GM21423 (cell line): ENCODE measurements at regions not wholly inside any gene's neighbourhood (a gene's known extent, or its start where the extent isn't known, plus 50 kb on each side); places are given as distances from the start of the nearest gene placed in this dataset.
"Not testable (repeated sequence)": the region's sequence is repeated elsewhere in the genome, so short reads cannot be mapped to it uniquely, and the experiment has no call there.

Source experiments
- ATAC-seq: cut with Tn5 transposase; IDR thresholded peaks from one replicate; pipeline ENCODE4 v1.9.1; 2021; ENCODE audit warnings: mild to moderate bottlenecking, moderate library complexity; ENCODE audit not compliant: unreplicated experiment

DNA sequence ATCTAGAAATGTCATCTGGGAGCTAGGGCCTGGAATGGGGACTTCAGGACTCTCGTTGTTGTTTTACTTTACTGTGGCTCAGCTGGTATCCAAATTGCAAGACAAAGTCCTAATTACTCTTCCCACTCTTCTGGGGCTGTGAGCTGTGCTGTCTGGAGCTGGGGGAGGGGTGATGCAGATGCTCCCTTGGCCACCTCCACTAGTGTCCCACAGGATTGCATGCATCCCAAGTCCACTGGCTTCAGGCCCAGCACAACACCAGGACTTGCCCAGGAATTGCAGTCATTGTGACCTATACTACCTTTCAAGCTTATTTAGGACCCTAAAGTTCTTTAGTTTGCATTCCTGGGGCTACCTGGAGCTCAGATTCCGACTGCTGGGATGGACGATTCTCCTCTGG lies 366.1 kb upstream of the FAM47C start:
- no peak for ATAC-seq

DNA sequence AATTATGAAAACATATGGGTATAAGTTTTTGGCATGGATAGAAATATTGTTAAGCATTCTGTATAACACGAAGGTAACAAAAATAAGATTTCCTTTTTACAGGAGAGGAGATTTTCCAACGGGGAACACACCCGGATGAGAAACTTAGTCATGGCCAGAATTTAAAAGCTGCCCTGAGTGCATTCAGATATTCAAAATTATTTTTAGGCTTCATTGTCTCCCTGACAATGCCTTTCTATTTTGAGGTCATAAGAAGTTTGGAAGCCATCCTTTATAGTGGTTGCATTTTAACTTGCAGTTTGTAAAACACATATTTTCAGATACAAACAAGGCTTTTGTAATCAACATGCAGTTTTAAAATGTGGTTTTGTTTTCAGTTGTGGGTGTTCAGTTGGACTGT lies 357.5 kb upstream of the FAM47C start:
- no peak for ATAC-seq

DNA sequence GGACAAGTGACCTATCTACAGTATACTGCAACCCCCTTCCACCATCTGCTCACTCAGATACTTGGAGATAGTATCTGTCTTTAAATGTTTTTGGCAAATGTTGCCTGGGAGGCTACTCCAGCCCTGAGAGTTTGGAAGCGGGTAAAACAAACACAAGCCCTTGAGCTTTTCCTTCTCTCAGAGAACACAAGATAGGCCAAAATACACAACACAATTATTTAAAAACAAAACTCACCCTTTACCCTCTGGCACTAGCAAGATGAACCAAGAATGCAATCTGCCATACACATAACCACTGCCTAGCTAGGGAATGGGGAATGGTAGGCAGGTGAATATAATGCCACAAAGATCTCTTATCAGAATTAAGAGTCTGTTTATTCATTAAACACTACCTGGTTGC lies 324.7 kb upstream of the FAM47C start:
- ATAC-seq = no peak

DNA sequence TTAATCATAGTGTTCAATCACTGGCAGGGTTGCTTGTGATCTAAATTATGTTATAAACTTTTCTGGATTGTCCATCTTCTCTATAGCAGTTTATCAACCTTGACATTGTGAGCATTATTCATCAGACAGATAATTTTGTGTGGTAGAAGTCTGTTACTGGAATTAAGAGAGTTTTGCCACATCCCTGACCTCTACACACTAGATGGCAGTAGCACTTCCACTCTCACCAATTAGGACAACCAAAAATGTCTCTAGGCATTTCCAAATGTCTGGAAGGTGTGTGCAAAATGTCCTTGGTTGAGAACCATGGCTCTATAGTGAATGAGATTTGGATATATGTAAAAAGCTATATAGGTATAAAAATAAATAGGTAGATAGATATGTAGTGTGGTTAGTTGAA lies 324.1 kb upstream of the FAM47C start:
- ATAC-seq = no peak

DNA sequence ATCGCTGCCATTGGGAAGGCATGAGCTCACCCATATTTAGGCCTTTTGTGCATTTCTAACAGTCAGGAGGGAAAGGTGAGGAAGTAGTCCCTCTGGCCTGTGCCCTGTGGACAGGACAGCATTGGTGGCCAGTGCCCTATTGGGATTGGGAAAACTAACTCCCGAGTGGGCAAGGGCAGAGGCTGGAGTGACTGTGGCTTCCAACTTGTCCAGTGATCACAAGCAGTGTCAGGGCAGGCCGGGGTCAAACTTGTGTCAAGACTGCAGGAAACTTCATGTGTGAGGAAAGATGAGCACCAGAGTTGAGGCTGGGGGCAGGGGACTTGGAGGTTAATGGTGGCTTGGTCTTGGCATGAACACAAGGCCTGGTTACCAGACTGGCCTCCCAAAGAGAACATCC lies 286.2 kb upstream of the FAM47C start:
- no peak for ATAC-seq

DNA sequence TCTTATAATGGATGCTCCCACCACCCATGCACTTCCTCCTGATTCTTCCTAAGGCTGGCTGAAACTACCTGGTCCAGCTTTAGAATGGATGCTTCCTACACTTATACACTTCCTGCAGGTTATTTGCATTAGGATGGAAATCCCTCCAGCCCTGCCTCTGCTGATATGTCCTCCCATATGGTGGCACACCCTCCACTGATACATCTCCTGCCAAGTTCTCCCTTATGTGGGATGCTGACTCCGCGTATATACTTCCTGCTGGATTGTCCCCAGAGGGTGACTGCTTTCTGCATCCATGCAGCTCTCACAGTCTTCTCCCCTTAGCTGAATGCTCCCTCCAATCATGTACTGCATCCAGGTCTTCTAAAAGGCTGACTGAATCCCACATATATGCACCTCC lies 254.6 kb upstream of the FAM47C start:
- ATAC-seq = no peak

DNA sequence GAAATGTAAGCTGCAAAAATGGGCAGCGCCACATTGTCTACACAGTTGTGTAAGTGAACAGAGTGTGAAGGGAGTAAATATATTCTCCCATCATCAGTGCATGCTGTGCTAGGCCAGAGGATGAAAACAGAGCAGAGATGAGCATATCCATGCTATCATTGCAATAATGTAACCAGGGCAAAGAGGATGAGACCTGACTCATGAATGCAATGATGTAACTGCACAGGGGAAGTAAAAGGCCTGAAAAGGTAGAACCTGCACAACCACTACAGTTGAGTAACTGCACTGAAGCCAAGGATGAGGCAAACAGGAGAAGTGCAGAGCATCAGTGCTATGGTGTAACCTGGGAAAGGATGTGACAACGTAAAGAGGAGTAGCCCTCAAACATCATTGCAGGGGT lies 220.4 kb upstream of the FAM47C start:
- no peak for ATAC-seq

DNA sequence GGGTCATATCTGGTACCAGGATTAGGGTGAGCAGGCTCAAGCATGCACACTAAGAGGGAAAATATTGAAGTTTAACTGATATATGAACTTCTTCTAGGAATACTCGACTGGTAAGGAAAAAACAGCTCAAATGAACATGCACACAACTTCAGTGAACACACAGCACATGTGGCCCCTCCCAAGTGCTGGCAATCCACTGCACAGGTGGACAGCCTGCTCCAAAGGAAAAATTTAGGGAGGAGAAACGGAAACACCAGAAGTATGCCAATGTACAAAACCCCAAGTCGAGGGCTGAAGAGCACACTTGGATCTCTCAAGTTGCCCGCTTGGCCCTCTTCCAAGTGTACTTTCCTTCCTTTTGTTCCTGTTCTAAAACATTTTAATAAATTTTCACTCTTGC lies 205.0 kb upstream of the FAM47C start:
- ATAC-seq = no peak

DNA sequence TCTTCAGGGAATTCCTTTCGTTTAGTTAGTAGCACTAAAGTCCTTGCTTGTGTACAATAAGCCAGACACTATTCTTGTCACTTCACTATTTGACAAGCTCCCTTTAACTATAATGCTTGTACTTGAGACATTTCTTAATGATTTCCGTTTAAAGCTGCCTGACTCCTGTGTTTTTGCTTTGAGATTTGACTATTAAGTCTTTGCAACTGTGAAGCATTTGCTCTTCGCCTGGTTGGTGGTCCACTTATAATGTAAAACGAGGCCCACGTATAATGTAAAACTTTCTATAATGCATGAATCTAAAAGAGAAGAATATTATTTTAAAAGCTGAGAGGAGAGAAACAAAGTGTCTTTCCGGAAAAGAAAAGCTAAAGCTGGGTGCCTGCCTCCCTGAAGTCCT lies 204.1 kb upstream of the FAM47C start:
- ATAC-seq = no peak

DNA sequence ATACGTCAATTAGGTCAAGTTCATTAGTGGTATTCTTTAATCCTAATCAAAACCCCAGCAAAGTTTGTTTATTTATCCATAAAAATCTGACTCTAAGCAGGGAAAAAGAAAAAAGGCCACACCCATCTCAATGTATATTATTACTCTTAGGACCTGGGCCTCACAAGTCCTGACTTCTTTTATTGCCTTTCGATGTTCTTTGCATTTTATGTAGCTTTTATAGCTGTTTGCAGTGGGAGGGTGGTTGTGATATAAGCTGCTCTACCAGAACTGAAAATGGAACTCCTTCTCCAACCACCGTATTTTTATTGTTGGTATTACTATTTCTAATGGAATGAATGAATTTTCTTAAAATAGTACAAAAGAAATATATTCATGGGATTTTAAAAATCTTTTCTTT lies 163.3 kb upstream of the FAM47C start:
- no peak for ATAC-seq

DNA sequence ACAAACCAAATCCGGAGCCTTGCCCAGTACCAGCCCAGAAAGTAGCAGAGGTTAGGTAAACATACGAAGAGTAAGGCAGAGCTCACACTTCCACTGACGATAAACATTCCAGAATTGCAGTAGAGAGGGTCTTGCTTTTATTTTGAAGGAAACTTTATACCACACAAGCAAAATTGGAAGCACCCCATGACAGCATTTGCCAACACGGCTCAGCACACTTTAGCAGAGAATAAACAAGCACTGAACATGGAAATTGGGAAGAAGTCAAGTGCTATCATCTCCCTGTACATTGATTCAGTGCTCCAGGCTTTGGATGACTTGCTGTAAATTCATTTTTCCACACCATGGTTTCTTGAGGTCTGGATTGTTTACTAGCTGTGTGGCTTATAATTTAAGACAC lies 160.7 kb upstream of the FAM47C start:
- no peak for ATAC-seq

DNA sequence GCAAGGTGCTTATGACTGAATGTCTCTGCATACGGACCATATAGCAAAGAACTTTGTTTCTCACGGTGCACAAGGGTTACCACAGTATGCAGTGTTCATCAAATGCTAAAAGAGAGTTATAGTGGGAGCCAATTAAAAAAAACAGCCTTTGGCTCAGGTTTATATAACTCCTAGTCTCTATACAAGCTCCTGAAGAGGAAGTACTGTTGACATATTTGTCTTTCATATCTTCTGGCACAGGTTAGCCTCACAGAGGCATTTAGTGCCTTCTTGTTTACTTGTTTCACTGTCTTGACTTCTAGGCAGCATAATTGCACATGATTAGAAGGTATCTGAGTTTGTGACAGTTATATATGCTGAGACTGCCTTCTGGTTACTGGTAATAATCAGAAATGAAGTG lies 158.8 kb upstream of the FAM47C start:
- ATAC-seq = no peak

DNA sequence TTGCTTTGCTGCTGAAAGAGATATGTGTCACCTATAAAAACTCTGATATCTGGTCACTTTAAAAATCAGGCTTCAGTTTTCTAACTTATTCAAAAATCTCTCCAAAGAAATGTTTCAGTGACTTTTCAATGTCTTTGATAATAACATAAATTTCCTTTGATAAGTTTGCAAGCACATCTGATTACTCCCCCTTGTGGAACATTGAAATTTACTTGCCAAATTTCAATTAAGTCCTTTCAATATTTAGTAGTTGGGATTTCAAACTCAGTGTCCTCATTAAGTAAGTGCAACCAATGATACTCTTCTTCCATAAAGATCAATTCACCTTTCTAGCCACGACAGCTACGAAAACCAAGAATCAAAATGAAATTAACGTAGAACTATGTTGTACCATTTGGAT lies 151.3 kb upstream of the FAM47C start:
- ATAC-seq = no peak

DNA sequence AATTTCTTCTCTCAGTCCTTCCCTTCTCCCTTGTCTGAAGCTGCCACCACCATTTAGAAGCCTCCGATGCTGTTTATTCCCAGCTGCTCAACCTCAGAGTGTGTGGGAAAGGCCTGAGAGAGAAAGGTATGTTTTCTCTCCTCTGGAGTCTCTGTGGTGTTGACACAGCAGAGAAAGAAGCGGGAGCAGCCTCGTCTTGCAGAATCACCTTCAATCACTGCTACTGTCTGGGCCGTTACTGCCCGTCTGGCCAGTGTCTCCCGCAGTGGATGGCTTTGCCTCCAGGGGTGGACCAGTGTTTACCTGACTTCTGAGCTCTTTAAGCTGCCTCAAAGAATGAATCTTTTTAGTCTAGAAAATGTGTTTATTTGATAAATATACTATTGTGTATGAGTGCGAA lies 148.9 kb upstream of the FAM47C start:
- no peak for ATAC-seq

DNA sequence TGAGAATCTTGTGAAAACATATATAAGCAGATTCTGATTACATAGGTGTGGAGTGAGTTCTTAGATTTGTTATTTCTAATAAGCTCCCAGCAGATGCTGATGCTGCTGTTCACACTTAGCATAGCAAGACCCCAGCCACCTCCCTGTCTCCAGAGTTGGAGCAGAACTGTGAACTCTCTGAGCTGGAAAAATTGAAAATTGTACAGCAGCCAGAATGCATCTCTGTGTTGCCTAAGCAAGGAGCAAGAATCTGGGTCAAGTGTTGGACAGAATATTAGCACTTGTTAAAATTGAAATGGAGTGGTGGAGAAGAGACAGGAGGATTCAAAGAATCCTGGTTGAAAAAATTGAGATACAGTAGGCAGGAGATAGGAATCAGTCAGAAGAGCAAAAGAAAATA lies 146.6 kb upstream of the FAM47C start:
- ATAC-seq = no peak

DNA sequence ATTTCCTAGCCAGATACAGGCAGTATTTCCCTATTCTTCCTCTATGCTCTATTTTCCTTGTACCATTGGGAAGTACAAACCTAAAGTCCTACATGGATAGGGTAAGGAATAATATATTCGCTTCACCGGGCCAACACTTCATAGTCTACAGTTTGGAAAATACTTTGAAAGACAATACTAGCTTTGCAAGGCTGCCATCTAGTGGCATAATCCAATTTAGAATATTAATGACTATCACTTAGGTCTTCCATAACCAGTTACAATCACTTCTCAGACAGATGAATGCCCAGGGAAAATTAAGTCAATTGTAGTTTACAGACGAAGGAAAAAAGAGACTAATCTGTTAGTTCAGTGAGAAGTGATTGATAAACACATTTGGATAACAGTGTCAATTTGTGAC lies 141.0 kb upstream of the FAM47C start:
- no peak for ATAC-seq

DNA sequence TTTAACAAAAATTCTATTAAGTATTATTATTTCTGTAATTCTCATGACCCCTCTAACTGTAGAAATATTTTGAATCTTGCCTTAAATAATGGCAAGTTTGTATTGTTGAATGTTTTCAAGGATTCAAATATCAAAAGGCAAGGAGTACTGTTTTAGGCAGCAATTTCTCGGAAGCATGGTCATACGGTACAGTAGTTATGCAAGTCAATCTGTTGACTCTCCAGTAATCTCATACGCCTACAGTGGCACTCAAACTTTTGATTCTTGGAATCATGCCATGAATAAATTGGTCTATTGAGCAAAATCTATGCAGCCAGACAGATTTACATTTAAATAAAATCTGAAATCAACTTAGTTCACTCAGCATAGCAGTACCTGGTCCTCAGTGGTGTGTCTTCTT lies 139.6 kb upstream of the FAM47C start:
- no peak for ATAC-seq

DNA sequence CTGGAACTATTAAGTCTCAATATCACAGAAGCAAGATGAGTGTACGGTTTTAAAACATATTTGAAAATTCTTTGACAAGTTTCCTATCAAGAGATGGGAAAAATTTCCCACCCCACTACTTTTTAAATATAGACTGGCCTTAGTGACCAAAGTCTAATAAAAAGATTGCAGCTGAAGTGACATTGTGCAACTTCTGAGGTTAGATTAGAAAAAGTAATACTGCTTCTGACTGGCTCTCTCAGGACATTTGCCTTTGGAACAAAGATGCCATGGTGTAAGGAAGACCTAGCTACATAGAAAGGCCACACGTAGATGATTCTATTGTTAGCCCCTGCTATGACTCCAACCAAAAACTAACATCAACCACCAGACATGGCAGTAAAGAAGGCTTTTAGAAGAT lies 138.7 kb upstream of the FAM47C start:
- ATAC-seq = no peak

DNA sequence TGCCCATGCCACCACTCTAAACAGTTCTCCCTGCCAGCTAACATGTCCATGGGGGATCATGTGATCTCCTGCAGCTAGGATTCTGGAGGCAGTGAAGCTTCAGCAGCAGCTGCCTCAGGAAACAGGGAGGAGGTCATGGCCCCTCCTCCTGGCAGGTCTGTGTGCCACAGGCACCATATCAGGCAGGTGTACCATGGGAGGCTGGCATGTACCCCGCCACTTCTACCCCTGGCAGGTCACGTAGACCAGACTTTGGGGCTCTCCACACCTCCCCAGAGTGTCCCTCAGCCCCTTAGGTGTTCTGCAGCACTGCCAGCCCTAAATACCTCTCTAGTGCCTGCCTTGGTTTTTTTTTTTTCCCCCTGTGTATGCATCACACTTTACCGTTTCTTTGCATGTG lies 110.5 kb upstream of the FAM47C start:
- ATAC-seq = no peak

DNA sequence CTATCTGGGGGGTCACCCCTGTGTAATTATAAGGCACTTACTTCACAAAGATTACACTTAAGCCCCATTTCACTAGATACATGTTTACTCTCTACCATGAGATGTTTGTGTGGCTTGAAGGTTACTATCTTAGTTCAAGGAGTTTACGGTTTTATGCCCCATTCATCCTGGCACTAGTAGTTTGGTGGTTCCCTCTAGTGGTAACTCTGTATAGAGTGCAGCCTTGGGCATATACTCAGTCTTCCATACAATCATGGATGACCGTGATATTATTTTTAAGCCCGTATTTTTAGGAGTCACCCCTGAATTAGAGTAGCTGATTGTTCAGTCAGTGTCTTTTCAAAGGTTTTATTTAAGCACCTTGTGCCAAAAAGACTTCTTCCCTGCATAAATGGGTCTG lies 109.9 kb upstream of the FAM47C start:
- no peak for ATAC-seq

DNA sequence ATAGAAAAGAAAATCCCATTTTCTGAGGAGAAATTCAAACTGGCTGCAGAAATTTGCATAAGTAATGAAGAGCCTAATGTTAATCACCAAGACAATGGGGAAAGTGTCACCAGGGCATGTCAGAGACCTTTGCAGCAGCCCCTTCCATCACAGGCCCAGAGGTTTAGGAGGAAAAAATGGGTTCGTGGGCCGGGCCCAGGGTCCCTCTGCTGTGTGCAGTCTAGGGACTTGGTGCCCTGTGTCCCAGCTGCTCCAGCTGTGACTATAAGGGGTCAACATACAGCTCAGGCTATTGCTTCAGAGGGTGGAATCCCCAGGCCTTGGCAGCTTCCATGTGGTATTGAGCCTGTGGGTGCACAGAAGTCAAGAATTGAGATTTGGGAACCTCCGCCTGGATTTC lies 103.6 kb upstream of the FAM47C start:
- ATAC-seq = not testable (repeated sequence)

DNA sequence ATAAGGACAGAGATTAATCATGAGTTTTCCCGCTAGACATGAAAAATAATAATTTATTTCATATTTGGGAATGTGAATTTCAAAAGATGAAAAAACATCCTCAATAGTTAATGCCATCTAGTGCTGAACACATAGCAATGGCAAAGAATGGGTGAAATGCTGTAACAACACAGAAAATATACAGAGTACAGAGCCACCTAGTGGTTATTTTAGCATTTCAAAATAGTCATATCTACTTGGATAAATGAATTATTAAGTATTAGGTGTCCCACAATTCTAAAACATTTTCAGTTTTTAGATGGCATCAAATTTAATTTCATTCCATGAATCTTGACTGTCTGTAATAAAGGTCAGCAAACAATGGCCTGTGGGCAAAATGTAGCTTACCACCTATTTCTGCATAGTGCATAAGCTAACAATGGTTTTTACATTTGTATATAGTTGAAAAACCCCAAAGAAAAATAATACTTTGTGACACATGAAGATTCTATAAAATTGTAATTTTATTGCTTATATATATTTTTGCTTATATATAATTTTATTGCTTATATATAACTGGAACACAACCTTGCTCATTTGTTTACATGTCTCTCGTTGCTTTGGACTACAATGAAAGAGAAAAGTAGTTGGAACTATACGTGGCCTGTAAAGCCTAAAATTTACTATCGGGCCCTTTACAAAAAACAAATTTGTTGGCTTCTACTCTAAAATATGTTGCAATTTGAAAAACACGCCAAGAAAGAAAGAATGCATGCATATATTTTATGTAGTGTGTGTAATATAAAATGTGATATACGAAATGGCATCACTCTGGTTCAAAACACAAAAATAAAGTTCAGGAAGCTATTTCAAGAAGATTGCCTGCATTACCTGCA lies 99.1 kb upstream of the FAM47C start:
- ATAC-seq = peak; percentile 58

DNA sequence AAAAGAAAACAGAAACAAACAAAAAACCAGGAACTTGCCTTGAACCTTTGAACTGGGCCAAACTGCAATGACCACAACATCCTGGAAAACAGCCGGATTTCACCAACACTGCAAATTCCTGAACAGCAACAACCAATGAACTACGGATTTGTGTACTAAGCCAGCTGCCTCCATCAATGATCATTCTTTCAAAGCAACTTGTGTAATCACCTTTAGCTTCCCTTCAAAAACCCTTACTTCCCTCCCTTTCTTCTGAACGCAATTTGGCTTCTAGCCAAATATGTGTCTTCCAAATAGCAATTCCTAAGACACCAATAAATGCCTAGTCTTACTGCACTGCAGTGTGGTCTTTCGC lies 98.5 kb upstream of the FAM47C start:
- ATAC-seq = no peak
